Raji (cell line): ENCODE measurements at regions not wholly inside any gene's neighbourhood (a gene's known extent, or its start where the extent isn't known, plus 50 kb on each side); places are given as distances from the start of the nearest gene placed in this dataset.

Experiments used
- POLR2A ChIP-seq: IDR thresholded peaks from 2 replicates; pipeline ENCODE4 v1.6.1; 2011; ENCODE audit warnings: low read depth, low read length, control low read depth; ENCODE audit not compliant: insufficient read depth

DNA sequence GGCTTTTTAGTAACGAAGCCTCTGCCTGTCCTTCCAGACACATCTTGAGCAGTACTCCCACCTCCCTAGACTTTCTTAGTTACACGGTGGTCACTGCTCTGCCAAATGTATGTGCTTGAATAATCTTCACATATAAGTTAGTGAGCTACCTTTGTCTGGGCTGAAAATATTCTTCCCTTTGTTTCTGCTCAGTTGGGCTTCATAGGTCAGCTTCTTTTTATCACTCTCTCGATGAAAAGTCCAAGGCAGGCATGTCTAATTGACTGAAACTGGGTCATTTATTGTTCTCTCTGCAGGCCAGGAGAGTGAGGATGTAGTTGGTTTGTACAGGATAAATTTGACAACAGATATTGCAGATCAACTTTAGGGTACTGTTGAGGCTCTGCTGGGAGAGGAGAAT is 636.7 kb upstream of the IGFBP3 start:
- no peak for TF ChIP-seq POLR2A

DNA sequence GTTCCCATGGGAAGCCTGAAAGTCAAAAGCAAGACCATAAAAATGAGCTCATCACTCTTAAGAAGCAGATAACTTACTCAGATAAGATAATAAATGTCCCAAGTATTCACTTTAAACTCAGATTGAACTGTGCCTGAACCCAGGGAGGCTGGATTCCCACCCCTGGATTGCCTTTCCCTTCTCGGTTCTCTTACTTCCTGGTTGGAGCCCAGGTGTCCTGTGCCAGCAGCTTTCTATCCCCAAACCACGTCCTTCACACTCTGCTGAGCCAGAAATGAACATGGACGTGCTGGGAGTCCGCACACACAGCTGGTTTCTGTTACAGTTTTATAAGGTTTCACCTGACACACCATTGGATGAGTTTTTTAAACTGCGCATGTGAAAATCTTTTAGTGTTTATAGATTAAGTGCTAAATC is 636.2 kb upstream of the IGFBP3 start:
- TF ChIP-seq POLR2A: no peak

DNA sequence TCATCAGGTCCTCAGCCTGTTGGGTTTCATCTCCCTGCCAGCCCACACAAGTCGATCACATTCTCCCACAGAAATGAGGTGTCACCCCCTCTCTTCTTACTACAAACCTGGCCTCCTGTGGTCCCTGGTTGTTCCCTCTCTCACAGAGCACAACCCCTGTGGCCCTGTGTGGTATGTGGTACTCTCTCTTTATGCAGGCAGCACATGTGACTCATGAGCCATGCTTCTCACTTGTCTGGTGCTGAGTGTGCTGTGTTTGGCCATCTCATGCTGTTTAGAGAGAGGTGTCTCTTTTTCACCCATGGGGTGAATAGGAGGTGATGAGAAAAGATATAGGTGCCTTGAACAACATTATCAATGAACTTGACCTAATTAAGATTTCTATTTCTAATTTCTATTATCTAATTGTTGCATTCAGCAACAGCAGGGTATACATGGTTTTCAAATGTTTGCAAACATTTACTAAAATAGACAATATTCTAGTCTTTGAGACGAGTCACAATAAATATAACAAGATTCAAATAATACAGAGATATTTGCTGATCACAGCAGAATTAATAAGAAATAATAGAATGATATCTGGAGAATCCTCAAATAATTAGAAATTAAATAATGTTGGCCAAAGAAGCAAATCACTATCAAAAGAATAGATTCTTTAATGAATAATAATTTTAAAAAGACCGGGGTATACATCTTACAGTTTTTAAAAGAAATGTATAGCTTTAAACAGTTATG is 633.8 kb upstream of the IGFBP3 start:
- no peak for TF ChIP-seq POLR2A

DNA sequence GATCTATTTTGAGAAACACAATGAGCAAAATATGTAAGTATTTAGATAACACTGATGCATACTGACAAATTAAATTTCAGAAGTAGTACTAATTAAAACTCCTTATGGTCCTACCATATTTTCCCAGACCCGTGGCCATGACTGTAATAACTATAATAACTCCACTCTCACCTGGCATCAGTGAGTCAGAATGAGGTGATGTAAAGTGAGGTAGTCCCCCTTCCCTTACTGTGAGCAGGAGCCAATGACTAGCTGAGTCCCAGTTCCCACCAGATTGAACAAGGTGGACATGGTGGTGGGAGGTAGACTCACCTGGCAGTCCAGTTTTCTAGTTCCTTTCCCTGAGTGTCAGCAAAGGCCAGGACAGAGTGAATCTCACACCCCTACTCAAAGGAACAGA is 630.5 kb upstream of the IGFBP3 start:
- no peak for TF ChIP-seq POLR2A

DNA sequence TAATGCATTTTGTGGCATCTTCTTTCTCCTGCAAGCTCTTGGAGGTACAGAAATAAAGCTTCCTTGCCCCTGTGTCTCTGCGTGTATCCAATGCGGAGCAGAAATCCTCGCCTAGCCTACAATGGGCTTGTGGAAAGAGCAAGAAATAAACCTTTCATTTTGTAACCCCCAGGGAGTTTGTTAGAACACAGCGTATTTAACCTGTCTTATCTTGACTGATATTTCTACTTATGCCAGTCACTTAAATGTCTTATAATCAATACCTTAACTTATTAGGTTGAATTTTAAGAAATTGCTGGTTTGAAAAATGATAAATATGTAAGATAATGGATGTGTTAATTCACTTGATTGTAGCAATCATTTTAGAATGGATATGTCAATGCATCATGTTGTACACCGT is 629.8 kb upstream of the IGFBP3 start:
- no peak for TF ChIP-seq POLR2A

DNA sequence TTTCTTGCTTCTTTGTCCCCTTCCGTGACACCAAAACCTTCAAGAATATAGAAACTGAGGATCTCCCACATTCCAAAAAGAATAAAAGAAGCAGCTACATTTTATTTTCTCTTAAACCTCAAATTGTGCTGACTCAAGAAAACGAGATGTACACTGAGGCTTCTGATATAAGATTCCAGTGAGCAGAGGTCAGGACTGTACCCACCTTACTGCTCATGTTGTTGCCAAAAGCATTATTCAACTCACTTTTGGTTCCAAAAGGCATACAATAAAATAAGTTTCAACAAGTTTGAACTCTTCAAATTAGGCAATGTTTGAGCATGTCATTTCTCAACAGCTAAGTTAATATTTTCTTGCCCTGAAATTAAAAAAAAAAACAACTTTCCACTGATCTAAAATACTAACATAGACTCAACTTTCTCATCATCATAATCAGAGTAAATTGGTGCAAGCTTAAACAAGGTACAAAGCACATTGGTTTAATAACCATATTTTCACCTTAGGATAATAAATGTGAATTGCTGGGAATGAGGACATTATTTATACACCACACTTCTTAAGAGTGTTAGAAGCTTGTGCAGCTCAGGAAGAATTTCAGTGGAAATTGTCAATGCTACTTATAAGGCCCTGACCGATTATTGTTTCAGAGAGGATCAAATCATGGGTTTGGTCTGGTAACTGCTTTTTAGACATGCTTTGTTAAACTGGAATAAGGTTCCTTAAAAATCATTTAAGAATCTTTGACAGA is 629.0 kb upstream of the IGFBP3 start:
- TF ChIP-seq POLR2A: no peak

DNA sequence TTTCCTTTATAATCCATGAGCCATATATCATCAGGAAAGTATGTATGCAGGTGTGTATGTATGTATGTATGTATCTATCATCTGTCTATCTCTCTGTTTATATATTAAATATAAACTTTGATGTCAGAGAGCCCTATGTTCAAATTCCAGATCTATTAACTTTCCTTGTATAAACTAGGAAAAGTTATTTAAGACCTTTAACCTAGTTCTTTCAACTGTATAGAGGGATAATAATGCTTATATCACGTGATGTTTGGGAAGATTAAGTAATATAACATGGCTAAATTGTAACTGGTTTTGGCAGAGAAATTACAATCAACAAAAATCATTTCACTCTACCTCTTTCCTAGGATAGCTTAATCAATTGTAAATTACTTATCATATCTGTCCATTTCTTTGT is 628.3 kb upstream of the IGFBP3 start:
- no peak for TF ChIP-seq POLR2A

DNA sequence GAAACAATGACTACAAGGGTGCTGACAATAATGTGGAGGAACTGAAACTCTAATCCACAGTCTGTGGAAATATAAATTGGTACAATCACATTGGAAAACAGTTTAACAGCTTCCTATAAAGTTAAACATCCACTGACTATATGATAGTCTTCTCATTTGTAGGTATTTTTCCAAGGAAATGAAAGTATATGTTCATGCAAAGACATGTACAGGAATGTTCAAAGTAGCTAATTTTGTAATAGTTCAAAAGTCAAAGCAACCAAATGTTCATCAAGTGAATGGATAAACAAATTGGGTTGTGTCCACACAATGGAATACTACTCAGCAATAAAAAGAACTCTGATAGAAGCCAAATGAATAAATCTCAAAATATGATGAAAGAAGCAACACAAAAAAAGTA is 626.0 kb upstream of the IGFBP3 start:
- TF ChIP-seq POLR2A: no peak

DNA sequence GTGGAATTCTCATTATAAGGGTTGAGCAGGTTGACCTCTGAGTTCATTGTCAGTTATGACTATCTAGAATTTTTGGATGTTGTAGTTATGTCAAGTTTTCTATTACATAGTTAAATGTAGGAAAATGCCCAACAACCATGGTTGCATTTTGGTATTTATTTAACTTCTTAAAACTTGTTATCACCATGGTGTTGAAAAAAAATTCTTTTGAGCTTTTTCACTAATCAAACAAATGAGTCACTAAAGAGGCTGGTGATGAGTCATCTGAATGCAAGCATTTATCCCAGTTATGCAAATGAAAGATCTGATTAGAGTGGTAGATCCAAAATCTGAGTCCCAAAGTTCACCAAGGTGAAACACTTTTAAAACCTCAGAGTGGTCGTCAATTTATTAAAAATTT is 624.7 kb upstream of the IGFBP3 start:
- TF ChIP-seq POLR2A: no peak

DNA sequence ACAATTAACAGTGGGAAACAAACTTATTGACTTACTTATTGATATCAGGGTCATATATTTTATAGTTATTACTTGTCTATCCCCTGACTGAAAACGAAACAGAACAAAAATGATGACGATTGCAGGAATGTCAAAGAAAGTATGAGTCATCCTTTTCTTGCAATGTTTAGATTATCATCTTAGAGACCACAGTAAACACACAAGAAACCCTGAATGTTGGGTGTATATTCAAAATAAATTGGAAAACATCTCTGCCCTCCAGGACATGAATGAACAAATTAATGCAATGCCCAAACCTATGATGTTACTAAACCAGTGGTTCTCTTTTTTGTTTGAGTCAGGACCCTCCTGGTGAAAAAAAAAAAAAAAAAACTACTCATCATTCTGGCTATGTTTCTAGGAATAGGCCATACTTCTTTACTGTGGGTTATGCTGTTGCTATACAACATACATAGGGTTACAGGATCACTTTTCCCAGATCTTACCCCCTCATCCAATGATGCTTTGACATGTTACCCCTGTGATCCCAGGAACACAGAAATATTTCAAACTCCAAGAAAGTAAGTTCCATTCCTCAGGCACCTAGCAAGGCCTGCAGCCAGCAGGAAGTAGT is 623.4 kb upstream of the IGFBP3 start:
- no peak for TF ChIP-seq POLR2A

DNA sequence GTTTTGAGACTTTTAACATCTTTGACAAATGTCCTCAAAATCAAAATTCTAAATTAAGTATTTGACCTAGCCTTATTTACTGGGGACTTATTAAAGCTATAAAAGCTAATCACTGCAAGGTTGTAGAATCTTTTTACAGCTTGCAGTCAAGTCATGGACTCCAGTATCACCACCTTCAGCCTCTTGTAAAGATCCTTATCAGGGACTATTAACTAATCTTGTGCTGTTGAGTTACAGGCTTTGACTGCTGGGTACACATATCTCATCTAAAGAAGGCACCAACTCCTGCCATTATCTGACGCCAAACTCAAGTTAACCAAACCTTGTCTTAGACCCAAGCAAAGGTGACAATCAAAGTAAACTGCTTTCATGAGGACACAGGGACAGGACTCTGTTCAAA is 621.0 kb upstream of the IGFBP3 start:
- no peak for TF ChIP-seq POLR2A

DNA sequence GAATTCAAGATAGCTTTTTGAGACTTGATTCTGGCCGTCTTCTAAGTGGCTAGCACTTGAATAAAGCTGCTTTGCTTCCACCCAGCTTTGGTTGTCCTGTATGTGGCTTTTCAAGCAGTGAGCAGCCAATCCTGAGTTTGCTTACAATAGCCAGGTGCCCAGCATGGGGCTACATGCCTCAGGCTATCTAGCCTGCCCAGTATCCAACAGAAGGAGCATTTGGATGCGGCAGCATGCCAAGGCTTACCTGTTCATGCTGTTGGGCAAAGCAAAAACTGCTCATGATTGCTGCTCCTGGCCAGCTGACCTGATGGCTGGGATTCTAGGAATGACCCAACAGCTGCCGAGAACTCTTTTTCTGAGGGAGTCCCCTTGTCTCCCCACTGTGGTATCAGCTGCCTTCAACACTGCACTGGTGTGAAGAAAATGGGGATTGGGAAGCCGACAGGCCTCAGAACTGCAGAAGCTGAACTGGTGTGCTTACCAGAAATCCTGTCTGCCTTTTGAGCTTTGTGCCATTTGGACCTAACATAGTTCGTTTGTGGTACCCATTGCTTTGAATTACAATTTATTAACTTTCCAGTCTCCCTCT is 618.9 kb upstream of the IGFBP3 start:
- no peak for TF ChIP-seq POLR2A

DNA sequence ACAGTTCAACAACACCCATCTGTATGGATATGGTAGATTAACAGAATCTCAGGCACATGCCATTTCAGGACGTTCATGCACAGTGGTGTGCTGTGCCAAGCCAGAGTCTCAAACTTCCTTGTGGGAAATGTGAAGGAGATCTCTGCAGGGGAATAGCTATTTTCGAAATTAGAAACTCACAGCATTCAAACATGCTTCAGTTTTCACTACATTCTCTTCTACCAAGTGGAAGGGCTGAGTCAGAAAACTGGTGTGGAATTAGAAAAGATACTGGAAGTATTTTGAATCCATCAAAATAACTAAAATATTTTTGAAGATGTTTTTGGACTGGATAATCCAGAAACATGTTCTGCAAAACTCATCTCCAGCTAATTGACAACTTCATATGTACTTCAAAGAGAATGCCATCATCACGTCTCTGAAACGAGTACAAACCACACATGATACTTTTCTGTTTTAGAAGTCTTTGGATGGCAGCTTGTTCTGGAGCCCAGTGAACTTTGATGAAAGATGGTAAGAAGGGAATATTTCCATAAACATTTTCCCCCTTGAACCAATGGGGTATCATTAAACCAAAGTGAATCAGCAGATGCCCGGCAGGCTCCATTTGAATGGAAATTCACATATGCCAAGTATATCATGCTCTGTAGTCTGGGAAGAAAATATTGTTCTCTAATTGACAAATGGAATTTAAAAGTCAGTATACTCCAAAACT is 616.3 kb upstream of the IGFBP3 start:
- no peak for TF ChIP-seq POLR2A

DNA sequence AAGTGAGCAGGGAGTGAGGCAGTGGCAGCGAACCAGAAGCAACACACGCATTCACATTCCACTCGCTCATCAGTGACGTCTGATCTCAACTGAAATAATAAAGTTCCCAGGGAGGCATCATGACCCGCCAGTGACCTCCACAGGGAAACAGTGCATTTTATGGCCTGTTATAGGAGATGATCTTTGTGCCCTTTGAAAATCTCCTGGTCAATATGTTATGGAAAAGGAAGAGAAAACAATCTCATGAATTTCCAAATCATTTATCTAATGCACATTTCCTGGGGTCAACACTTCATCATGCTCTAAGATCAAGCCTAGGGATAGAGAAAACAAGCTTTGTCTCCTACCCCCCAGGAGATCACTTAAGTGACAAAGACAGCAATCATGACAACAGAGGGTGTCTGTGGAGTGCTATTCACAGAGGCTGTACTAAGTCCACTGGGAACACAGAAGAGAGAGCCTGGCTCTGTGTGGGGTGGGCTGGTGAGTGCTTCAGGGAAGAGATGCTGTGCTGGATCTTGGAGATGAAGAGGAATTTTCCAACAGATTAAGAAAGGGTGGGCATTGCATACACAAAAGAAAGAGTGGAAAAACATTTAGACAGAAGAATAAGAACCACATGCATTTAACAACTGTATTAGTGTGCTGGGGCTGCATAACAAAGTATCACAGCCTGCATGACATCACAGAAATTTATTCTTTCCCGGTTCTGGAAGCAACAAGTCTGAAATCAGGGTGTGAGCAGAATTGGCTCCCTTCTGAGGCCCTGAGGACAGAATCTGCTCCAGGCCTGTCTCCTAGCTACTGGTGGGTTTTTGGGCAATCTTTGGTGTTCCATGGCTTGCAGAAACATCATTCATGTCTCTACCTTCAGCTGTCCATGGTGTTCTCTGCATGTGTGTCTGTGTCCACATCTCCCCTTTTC is 613.9 kb upstream of the IGFBP3 start:
- no peak for TF ChIP-seq POLR2A

DNA sequence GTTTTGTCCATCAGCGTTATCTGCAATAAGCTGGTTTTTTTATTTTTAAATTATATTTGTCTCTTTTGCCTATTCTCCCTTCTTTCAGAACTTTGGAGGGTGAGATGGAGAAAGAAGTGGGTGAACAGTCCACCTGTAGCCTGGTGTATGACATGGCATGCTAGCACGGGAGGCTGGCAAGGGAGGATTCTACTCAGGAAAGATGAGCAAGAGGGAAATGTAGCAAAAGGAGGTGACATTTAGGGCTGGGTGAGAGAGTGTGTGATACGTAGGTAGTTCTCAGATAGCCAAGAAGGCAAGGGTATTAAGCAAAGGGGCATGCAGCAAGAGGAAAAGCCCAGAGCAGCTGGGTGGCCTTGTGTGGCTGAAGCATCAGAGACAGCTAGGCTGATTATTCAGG is 612.9 kb upstream of the IGFBP3 start:
- no peak for TF ChIP-seq POLR2A

DNA sequence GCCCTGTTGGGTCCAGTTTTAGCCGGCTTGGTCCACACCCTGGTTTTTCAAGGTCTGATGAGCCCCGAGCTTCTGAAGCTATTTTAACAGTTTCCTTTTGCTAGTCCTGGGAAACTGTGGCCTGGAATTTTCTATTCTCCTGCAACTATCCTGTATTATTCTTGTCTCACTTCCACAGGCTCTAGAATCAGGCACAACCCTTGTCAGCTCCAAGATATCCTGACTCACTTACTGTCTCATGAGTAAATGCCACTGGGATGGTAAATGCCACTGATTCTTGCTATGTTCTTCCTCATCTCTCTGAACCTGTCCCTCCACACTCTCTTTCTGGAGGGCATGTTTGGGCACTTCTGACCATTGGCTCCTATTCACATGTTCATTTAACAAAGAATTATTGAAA is 611.5 kb upstream of the IGFBP3 start:
- no peak for TF ChIP-seq POLR2A
